ENCODE measurements at regions not wholly inside any gene's neighbourhood (a gene's known extent, or its start where the extent isn't known, plus 50 kb on each side); places are given as distances from the start of the nearest gene placed in this dataset.
"Not testable (repeated sequence)": the region's sequence is repeated elsewhere in the genome, so short reads cannot be mapped to it uniquely, and the experiment has no call there.

- intact Hi-C loops (cut with DNase I), result no loop called here
- WGBS, 4 donors, result 76 to 83% (median 83%) methylated on average over 6 of the region's 6 CpGs
- Histone ChIP-seq H3K9me3 (replicated peaks in 1 of 3) (no peaks in the 10 kb centered on the region), H3K27me3 (no peaks in the 10 kb centered on the region), H3K4me3 (no peak overlapping the region), H3K36me3 (replicated peaks in 1 of 2) (no peaks in the 10 kb centered on the region), H3K4me1 (replicated peaks in 1 of 2) (no peaks in the 10 kb centered on the region), H3K27ac (no peak overlapping the region)
- no peak for DNase-seq
- TF ChIP-seq POLR2A (IDR thresholded peaks at IDR 0.05), result no peak
- TF ChIP-seq CTCF (IDR thresholded peaks at IDR 0.05), result no peak
Observed at GRCh38 chr12:107377596-107378385, 284.4 kb upstream of the CRY1 start.

- Histone ChIP-seq H3K36me3 (replicated peaks in 1 of 2) (no peaks in the 10 kb centered on the region), H3K9me3 (replicated peaks in 1 of 3) (no peaks in the 10 kb centered on the region), H3K4me3 (no peak overlapping the region), H3K27ac (no peak overlapping the region), H3K27me3 (no peaks in the 10 kb centered on the region), H3K4me1 (replicated peaks in 1 of 2) (no peaks in the 10 kb centered on the region)
- WGBS, 4 donors, result 72 to 84% (median 79%) methylated on average over 4 of the region's 4 CpGs
- TF ChIP-seq CTCF (IDR thresholded peaks at IDR 0.05) (no peak), POLR2A (IDR thresholded peaks at IDR 0.05) (no peak)
- no peak for DNase-seq
- intact Hi-C loops (cut with DNase I), result no loop called here
Observed at GRCh38 chr12:107378609-107379008, 285.3 kb upstream of the CRY1 start.

GRCh38 chr12:107379142-107379851 is 285.9 kb upstream of the CRY1 start:
- intact Hi-C loops (cut with DNase I); H3K36me3 ChIP-seq (replicated peaks in 1 of 2); H3K4me1 ChIP-seq (replicated peaks in 1 of 2); H3K27ac ChIP-seq; H3K9me3 ChIP-seq (replicated peaks in 1 of 3); H3K4me3 ChIP-seq; H3K27me3 ChIP-seq; DNase-seq: not testable (repeated sequence)
- 79 to 82% (median 80%) methylated on average over 6 of the region's 6 CpGs for WGBS, 4 donors

- H3K4me1 ChIP-seq (replicated peaks in 1 of 2), result no peaks in the 10 kb centered on the region
- no peak overlapping the region for H3K4me3 ChIP-seq
- intact Hi-C loops (cut with DNase I), result no loop called here
- no peaks in the 10 kb centered on the region for H3K36me3 ChIP-seq (replicated peaks in 1 of 2)
- H3K27me3 ChIP-seq, result no peaks in the 10 kb centered on the region
- DNase-seq, result no peak
- 52 to 74% (median 57%) methylated on average over 10 to 14 of the region's 15 CpGs for WGBS, 4 donors
- no peaks in the 10 kb centered on the region for H3K9me3 ChIP-seq (replicated peaks in 1 of 3)
- H3K27ac ChIP-seq, result no peak overlapping the region
- TF ChIP-seq POLR2A (IDR thresholded peaks at IDR 0.05), result no peak
- TF ChIP-seq CTCF (IDR thresholded peaks at IDR 0.05), result no peak
Observed at GRCh38 chr12:107379852-107380567, 286.7 kb upstream of the CRY1 start.
